Retina (tissue), 1 donor: ENCODE measurements at regions not wholly inside any gene's neighbourhood (a gene's known extent, or its start where the extent isn't known, plus 50 kb on each side); places are given as distances from the start of the nearest gene placed in this dataset.
"Not testable (repeated sequence)": the region's sequence is repeated elsewhere in the genome, so short reads cannot be mapped to it uniquely, and the experiment has no call there.

Experiments used
- DNase-seq: peaks from one replicate; pipeline ENCODE4 v3.0.0-alpha.2; 2016

GRCh38 chr1:187987236-187987776 is 1158.6 kb downstream of the PLA2G4A start:
- no peak for DNase-seq

GRCh38 chr1:187991944-187992343 is 1163.2 kb downstream of the PLA2G4A start:
- no peak for DNase-seq

DNA sequence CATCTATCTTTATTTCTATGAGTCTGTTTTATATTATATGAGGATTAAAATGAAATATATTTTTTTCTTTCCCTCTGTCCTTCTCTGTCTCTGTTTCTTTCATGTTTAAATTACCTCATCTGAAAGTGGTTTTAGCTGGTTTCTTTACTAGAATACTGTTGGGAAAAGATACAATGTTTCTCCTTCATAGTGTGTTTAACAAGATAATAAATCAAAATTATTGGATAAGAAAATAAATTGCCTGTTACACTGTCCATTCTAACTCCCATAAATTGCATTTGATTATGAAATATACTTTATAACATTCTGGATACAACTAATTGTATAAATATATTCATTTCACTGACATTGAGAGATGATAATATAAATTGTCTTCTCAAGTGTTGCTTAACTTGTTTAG is 1168.0 kb downstream of the PLA2G4A start:
- DNase-seq = no peak

- no peak for DNase-seq
These were observed 1171.2 kb downstream of the PLA2G4A start for GRCh38 chr1:187999973-188000372.

- not testable (repeated sequence) for DNase-seq
These were observed 1174.9 kb downstream of the PLA2G4A start for GRCh38 chr1:188003687-188004086.

DNA sequence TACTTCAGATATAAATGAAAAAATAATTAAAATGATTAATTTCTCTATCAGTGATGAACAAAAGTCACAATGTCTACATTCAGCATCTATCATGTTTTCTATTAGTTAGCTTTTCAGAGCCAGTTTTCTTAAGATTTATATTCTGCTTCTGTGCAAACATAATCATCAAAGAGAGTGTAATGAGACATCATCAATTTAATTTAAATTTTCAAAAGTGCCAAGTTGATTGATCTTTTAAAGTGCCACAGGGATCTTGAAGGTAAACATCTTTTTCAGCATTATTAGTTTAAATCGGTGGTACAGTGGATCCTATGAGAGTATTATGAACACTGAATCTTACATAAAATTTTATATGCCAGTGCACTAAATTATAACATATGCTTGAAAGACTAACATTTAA is 1176.1 kb downstream of the PLA2G4A start:
- DNase-seq = no peak

DNA sequence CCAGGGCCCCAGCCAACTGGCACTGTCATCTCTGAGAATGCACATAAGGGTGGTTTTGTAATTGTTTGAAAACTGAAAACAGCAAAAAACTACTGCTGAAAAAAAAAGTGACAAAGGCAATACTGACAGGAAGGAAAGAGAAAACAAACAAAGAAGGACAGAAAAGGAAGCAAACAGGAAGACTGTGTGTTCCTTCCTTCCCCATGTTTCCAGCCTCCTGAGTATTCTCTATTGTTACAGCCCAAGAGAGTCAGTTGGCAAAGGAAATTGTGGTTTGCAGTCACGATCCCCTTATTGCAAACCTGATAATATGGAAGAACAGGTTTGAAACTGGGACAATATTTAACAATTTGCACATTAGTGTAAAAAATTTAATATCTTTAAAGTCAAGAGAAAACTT is 1177.6 kb downstream of the PLA2G4A start:
- no peak for DNase-seq

GRCh38 chr1:188013222-188013849 is 1184.6 kb downstream of the PLA2G4A start:
- DNase-seq = not testable (repeated sequence)

DNA sequence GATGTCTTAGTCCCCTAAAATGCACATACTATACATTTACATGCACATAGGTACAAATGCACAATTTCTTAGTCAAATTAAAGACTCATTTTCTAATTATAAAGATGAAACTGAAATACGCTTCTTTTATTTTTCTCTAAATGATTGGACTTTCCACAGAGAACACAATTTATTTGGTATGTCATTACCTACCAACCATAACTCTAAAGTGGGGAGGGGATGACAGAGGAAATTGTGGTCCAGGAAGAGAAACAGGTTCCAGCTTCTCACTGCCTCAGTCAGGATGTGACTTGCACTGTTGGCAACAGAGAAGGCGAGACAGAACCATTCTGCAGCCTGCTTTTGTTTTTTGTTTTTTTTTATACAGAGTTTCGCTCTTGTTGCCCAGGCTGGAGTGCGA is 1189.2 kb downstream of the PLA2G4A start:
- no peak for DNase-seq

DNA sequence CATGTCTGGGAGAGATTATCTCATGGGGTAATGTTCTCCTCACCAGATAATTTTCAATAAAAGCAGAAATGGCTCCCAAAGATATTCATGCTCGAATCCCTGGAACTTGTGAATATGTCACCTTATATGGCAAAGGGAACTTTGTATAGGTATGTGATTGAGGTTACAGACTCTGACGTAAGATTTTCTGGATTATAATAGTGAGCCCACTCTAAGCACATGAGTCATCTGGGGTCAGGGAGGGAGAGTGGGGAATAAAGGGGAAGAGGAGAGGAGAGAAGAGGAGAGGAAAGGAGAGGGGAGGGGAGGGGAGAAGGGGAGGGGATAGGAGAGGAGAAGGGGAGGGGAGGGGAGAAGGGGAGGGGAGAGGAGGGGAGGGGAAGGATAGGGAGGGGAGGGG is 1193.9 kb downstream of the PLA2G4A start:
- no peak for DNase-seq

DNA sequence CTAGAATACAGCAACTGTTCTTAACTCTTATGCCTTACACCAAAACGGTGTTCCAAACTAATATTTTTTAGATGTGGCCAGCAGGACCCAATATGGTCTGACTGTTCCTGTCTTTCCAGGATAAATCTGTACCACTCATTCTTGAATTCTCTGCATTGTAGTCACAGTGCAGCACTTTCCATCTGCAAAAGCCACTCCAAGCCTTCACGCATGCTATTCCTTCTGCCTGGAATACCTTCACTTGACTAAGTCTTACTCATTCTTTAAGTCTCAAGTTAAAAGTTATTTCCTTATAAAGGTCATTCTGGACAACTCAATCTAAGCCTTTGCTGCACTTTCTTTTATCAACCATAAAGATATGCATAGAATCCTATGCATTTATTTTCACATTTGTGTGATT is 1194.5 kb downstream of the PLA2G4A start:
- no peak for DNase-seq

DNA sequence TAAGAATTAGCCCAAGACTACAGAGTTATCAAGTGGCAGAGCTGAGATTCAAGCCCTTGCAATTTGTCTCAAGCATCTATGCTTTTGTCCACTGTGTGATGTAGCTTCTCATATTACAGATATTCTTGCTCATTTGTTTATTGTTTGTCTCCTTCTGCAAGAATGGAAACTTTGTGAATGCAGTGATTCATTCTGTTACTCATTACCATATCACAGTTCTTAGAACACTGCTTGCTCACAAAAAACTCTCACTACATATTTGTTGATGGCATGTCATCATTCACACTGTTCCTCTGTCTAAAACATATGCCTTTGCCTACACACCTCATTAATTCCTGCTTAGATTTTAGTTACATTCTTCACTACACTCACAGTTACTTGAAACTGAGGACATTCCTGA is 1198.9 kb downstream of the PLA2G4A start:
- no peak for DNase-seq

- DNase-seq = not testable (repeated sequence)
These were observed 1208.8 kb downstream of the PLA2G4A start for GRCh38 chr1:188037572-188037971.

- DNase-seq = no peak
These were observed 1214.9 kb downstream of the PLA2G4A start for GRCh38 chr1:188043536-188044245.

GRCh38 chr1:188050250-188050649 is 1221.5 kb downstream of the PLA2G4A start:
- DNase-seq = no peak

DNA sequence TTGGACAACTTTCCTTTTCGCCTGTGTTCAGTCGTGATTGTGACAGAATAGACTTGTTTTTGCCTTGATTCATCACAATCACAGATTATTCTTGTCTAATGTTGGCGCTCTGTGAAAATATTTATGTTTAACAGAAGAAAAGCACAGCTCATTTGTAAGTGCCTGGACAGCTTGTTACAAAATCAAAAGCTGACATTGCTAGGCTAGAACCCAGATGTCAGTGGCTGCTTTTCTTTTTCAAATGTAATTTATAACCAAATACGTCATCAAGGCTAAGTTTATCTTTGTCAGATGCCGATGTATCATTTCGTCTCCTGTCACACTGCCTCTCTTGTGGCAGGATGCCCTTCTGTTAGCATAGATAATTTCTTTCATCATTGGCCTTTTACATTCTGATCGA is 1227.3 kb downstream of the PLA2G4A start:
- DNase-seq = no peak

- no peak for DNase-seq
These were observed 1230.1 kb downstream of the PLA2G4A start for GRCh38 chr1:188058801-188059200.

- DNase-seq = no peak
These were observed 1233.1 kb downstream of the PLA2G4A start for GRCh38 chr1:188061881-188062280.

GRCh38 chr1:188062456-188062855 is 1233.7 kb downstream of the PLA2G4A start:
- no peak for DNase-seq

- no peak for DNase-seq
These were observed 1237.2 kb downstream of the PLA2G4A start for GRCh38 chr1:188065917-188066316.

- DNase-seq = no peak
These were observed 1242.1 kb downstream of the PLA2G4A start for GRCh38 chr1:188070848-188071247.

- DNase-seq = no peak
These were observed 1260.3 kb downstream of the PLA2G4A start for GRCh38 chr1:188089015-188089414.

DNA sequence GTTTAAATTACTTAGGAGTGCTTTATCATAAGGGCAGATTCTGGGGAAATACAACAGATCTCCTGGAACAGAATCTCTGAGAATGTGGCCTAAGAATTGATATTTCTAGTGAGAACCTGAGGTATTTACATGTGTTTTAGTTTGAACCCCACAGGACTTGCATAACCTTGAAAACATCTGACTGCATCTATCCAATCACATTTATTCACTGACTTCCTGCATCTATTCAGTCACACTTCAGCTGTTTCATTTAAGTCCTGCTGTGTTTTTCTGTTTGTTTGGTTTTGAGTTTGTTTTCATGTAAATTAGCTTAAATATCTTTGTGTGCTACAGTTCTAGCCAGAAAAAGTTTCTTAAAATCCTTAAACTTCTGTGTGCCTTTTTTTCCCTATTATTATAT is 1260.7 kb downstream of the PLA2G4A start:
- no peak for DNase-seq

GRCh38 chr1:188096521-188096920 is 1267.8 kb downstream of the PLA2G4A start:
- DNase-seq = no peak

DNA sequence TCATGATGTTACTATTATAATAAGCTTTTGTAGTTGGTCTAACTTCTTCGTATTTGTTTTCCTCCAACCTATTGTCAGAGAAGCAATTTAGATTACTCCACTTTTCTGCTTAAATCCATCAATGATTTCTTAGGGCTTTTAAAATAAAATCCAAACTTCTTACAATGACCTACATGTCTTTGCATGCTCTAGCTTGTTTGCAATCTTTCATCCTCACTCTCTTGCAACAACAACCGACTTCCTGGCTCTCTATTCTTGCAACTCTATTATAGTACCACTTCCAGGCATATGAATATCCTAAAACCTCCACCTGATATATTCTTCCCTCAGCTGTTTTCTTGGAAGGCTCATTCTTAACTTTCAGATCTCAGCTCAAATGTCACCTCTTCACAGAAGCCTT is 1288.7 kb downstream of the PLA2G4A start:
- DNase-seq = no peak
